ENCODE measurements at regions not wholly inside any gene's neighbourhood (a gene's known extent, or its start where the extent isn't known, plus 50 kb on each side); places are given as distances from the start of the nearest gene placed in this dataset.

DNA sequence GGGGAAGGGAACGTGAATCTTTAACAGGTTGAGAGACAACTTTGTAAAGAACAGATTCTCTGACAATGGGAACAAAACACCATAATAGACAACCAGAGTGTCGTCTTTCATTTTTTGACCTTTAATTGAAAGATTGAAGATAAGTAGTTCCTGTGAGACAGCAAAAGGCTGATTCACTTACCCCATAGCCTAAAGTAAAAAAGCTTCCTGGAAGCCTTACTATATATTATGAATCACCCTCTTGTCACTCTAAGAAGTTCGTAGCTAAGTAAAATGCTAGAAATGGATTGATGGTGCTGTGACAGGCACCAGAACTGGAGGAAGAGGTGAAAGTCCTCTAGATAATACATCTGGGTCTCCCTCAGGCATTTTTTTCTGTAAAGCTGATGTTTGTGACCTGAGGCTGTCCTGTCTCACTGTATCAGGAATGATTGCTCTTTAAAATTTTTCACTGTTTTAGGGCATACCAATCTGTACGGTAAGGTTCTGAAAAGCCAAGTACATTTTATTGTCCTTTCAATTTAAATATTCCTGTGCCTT is 824.6 kb upstream of the SEMA6D start:
- H3K4me3 ChIP-seq (ENCODE audit: low read length), result no peak overlapping the region
- H3K4me1 ChIP-seq (ENCODE audit: control insufficient read depth, low read length), result no peaks in the 10 kb centered on the region
- no peaks in the 10 kb centered on the region for H3K36me3 ChIP-seq (ENCODE audit: control insufficient read depth, low read length)
- H4K20me1 ChIP-seq (ENCODE audit: control insufficient read depth, insufficient read depth, low read depth, low read length), result no peaks in the 10 kb centered on the region
- H3K9me3 ChIP-seq (ENCODE audit: control insufficient read depth, insufficient read depth, low read length), result peaks cover 5% of the 10 kb centered on the region; the same call in 1 of the 2 replicates
- H3F3A ChIP-seq (ENCODE audit: control insufficient read depth, insufficient read depth), result no peaks in the 10 kb centered on the region
- H3K27ac ChIP-seq (ENCODE audit: low read depth, low read length), result no peak overlapping the region
- TF ChIP-seq, protein P1, sequence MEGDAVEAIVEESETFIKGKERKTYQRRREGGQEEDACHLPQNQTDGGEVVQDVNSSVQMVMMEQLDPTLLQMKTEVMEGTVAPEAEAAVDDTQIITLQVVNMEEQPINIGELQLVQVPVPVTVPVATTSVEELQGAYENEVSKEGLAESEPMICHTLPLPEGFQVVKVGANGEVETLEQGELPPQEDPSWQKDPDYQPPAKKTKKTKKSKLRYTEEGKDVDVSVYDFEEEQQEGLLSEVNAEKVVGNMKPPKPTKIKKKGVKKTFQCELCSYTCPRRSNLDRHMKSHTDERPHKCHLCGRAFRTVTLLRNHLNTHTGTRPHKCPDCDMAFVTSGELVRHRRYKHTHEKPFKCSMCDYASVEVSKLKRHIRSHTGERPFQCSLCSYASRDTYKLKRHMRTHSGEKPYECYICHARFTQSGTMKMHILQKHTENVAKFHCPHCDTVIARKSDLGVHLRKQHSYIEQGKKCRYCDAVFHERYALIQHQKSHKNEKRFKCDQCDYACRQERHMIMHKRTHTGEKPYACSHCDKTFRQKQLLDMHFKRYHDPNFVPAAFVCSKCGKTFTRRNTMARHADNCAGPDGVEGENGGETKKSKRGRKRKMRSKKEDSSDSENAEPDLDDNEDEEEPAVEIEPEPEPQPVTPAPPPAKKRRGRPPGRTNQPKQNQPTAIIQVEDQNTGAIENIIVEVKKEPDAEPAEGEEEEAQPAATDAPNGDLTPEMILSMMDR (IDR thresholded peaks at IDR 0.05; ENCODE audit: low read depth, low read length, poor library complexity, severe bottlenecking), result no peak
- TF ChIP-seq EZH2phosphoT487 (IDR thresholded peaks at IDR 0.05; ENCODE audit: borderline replicate concordance, low read length), result no peak
- no peaks in the 10 kb centered on the region for H3K79me2 ChIP-seq (ENCODE audit: control insufficient read depth, low read length)
- no peak overlapping the region for H3K4me2 ChIP-seq (ENCODE audit: low read length)
- H3K27me3 ChIP-seq (ENCODE audit: control insufficient read depth, low read length), result no peaks in the 10 kb centered on the region
- H3K9me2 ChIP-seq (replicated peaks; ENCODE audit: control insufficient read depth, low read length), result no peaks in the 10 kb centered on the region

- no peaks in the 10 kb centered on the region for H3K79me2 ChIP-seq (ENCODE audit: control insufficient read depth, low read length)
- no peaks in the 10 kb centered on the region for H3K4me1 ChIP-seq (ENCODE audit: control insufficient read depth, low read length)
- H4K20me1 ChIP-seq (ENCODE audit: control insufficient read depth, insufficient read depth, low read depth, low read length), result no peaks in the 10 kb centered on the region
- no peak overlapping the region for H3K4me2 ChIP-seq (ENCODE audit: low read length)
- H3K36me3 ChIP-seq (ENCODE audit: control insufficient read depth, low read length), result no peaks in the 10 kb centered on the region
- H3K27me3 ChIP-seq (ENCODE audit: control insufficient read depth, low read length), result no peaks in the 10 kb centered on the region
- no peak overlapping the region for H3K27ac ChIP-seq (ENCODE audit: low read depth, low read length)
- TF ChIP-seq, protein P1 (IDR thresholded peaks at IDR 0.05; ENCODE audit: low read depth, low read length, poor library complexity, severe bottlenecking), result no peak
- no peak for TF ChIP-seq EZH2phosphoT487 (IDR thresholded peaks at IDR 0.05; ENCODE audit: borderline replicate concordance, low read length)
- peaks cover 5% of the 10 kb centered on the region; the same call in 1 of the 2 replicates for H3K9me3 ChIP-seq (ENCODE audit: control insufficient read depth, insufficient read depth, low read length)
- H3F3A ChIP-seq (ENCODE audit: control insufficient read depth, insufficient read depth), result no peaks in the 10 kb centered on the region
- no peaks in the 10 kb centered on the region for H3K9me2 ChIP-seq (replicated peaks; ENCODE audit: control insufficient read depth, low read length)
- no peak overlapping the region for H3K4me3 ChIP-seq (ENCODE audit: low read length)
Observed at GRCh38 chr15:46894644-46895043, 822.7 kb upstream of the SEMA6D start.

- Histone ChIP-seq H3K27me3 (ENCODE audit: control insufficient read depth, low read length) (no peaks in the 10 kb centered on the region), H3K36me3 (ENCODE audit: control insufficient read depth, low read length) (no peaks in the 10 kb centered on the region), H3K9me2 (replicated peaks; ENCODE audit: control insufficient read depth, low read length) (no peaks in the 10 kb centered on the region), H3F3A (ENCODE audit: control insufficient read depth, insufficient read depth) (no peaks in the 10 kb centered on the region), H3K4me1 (ENCODE audit: control insufficient read depth, low read length) (no peaks in the 10 kb centered on the region), H3K4me2 (ENCODE audit: low read length) (no peak overlapping the region), H3K79me2 (ENCODE audit: control insufficient read depth, low read length) (no peaks in the 10 kb centered on the region), H4K20me1 (ENCODE audit: control insufficient read depth, insufficient read depth, low read depth, low read length) (no peaks in the 10 kb centered on the region), H3K9me3 (ENCODE audit: control insufficient read depth, insufficient read depth, low read length) (peaks cover 5% of the 10 kb centered on the region; the same call in 1 of the 2 replicates), H3K4me3 (ENCODE audit: low read length) (no peak overlapping the region), H3K27ac (ENCODE audit: low read depth, low read length) (no peak overlapping the region)
- TF ChIP-seq, protein P1 (IDR thresholded peaks at IDR 0.05; ENCODE audit: low read depth, low read length, poor library complexity, severe bottlenecking), result no peak
- no peak for TF ChIP-seq EZH2phosphoT487 (IDR thresholded peaks at IDR 0.05; ENCODE audit: borderline replicate concordance, low read length)
Observed at GRCh38 chr15:46897266-46897665, 820.0 kb upstream of the SEMA6D start.
